ENCODE measurements at regions not wholly inside any gene's neighbourhood (a gene's known extent, or its start where the extent isn't known, plus 50 kb on each side); places are given as distances from the start of the nearest gene placed in this dataset.

- H3K9ac ChIP-seq (ENCODE audit: insufficient read depth in 1 of 2, low read depth in 2 of 2, low read length in 2 of 2) = no peak overlapping the region
- H3K4me3 ChIP-seq = no peak overlapping the region
- ATAC-seq = no peak
- no peaks in the 10 kb centered on the region for H3K27me3 ChIP-seq (ENCODE audit: control insufficient read depth in 2 of 2, insufficient read depth in 2 of 2, low read length in 2 of 2)
- intact Hi-C loops (cut with micrococcal nuclease) = no loop called here
- in situ Hi-C loops (cut with MboI) = no loop called here
- ChIA-PET CTCF (ENCODE audit: low intra/inter-chr PET ratio) (no interaction called here), POLR2A (no interaction called here)
- no peak overlapping the region for H3K4me2 ChIP-seq (ENCODE audit: insufficient read depth, low read length)
- DNase-seq (ENCODE audit: extremely low read depth in 1 of 4, low spot score in 3 of 4) = no peak
- TF ChIP-seq ZNF785 (CRISPR knock-in tag; IDR thresholded peaks at IDR 0.05) = no peak
- TF ChIP-seq ZNF511 (CRISPR knock-in tag; IDR thresholded peaks at IDR 0.05) = no peak
- no peak for TF ChIP-seq TOE1 (IDR thresholded peaks at IDR 0.05; ENCODE audit: borderline replicate concordance)
- TF ChIP-seq TOE1 (CRISPR knock-in tag; IDR thresholded peaks at IDR 0.05; ENCODE audit: borderline replicate concordance, low read depth) = no peak
- TF ChIP-seq MYBL2 (IDR thresholded peaks at IDR 0.05; ENCODE audit: low read depth) = no peak
- TF ChIP-seq MYBL2 (CRISPR knock-in tag; IDR thresholded peaks at IDR 0.05; ENCODE audit: borderline replicate concordance) = no peak
- no peak for TF ChIP-seq HDAC1 (IDR thresholded peaks at IDR 0.05)
- no peak for TF ChIP-seq IFI16 (CRISPR knock-in tag; IDR thresholded peaks at IDR 0.05)
- TF ChIP-seq ARID2 (IDR thresholded peaks at IDR 0.05) = no peak
- no peak for TF ChIP-seq TAF7 (tag; IDR thresholded peaks at IDR 0.05)
- TF ChIP-seq ESRRB (CRISPR knock-in tag; IDR thresholded peaks at IDR 0.05; ENCODE audit: borderline replicate concordance) = no peak
- no peak for TF ChIP-seq ZNF133 (CRISPR knock-in tag; IDR thresholded peaks at IDR 0.05)
- no peaks in the 10 kb centered on the region for H3K79me2 ChIP-seq (ENCODE audit: control insufficient read depth, insufficient read depth, low read length)
- H3K9me3 ChIP-seq (replicated peaks; ENCODE audit: control insufficient read depth, insufficient read depth, low read depth, low read length) = no peaks in the 10 kb centered on the region
- 0% methylated on average over 1 of the region's 1 CpG for WGBS (ENCODE audit: insufficient coverage, low coverage, missing lambda C conversion rate)
- no peak overlapping the region for H2AFZ ChIP-seq (ENCODE audit: low read depth, low read length)
- BruUV-seq (replicated peaks) = no TSS peak
- H3K36me3 ChIP-seq (ENCODE audit: control insufficient read depth, insufficient read depth, low read length) = no peaks in the 10 kb centered on the region
- H3K27ac ChIP-seq (ENCODE audit: extremely low read depth, low read depth, low read length) = no peak overlapping the region
- H3K4me1 ChIP-seq (replicated peaks in 1 of 2; ENCODE audit: control insufficient read depth in 2 of 2, insufficient read depth in 2 of 2, low read length in 2 of 2) = no peaks in the 10 kb centered on the region
- H3K9me1 ChIP-seq (ENCODE audit: control insufficient read depth, insufficient read depth, low read length) = no peaks in the 10 kb centered on the region
- FAIRE-seq = no peak
- H4K20me1 ChIP-seq (replicated peaks; ENCODE audit: control insufficient read depth, insufficient read depth, low read length) = no peaks in the 10 kb centered on the region
Observed at GRCh38 chr5:33319151-33319550, 121.6 kb upstream of the TARS1 start.
